ENCODE measurements at regions not wholly inside any gene's neighbourhood (a gene's known extent, or its start where the extent isn't known, plus 50 kb on each side); places are given as distances from the start of the nearest gene placed in this dataset.

DNA sequence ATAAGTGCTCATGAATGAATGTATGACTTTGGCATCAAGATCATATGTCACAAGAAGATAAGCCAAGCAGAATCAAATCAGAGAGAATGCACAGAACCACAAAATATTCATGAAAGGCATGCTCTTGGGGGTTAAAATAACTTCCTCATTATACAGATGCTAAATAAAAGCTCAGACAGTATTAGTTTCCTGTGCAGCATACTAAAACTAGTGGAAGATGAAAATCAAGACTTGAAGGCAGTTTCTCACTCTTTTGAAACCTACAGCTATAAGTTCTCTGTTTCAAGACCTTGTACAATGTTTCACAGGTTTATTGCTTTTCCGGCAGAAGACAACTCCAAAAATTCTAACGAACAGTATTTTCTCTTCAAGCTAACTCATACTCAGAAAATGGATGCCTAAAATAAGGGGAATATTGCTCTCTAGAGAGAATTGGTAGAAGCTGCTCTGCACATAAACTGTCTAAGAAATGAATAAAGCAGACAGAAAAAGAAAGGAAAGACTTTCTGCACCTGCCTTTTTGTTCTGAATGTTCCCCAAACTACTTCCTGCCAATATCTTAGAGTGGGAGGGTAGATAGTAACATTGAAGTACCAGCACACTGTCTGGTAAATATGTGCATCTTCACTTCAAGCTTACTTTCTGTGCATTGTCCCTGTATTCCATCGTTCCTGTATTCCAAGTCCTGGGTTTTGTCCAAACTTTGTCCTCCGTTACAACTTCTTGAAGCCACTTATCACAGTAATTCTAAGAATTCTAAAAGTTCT, 639.4 kb upstream of the FAT3 start:
- no peak overlapping the region for H3K27ac ChIP-seq (ENCODE audit: insufficient read depth in 1 of 2, low read depth in 1 of 2, low read length in 2 of 2, poor library complexity in 1 of 2, severe bottlenecking in 2 of 2)
- ChIA-PET CTCF (no interaction called here), POLR2A (interaction anchor here (0.6 kb wide), 1 partner anchor 261 kb away, joined by 5 read pairs; no protein-coding TSS in a partner anchor)
- 88% methylated on average over 2 of the region's 4 CpGs for WGBS (ENCODE audit: insufficient coverage)
- no peaks in the 10 kb centered on the region for H3K27me3 ChIP-seq (replicated peaks in 2 of 5; ENCODE audit: control insufficient read depth in 4 of 5, insufficient read depth in 5 of 5, low read length in 4 of 5)
- no peak for DNase-seq
- no peak overlapping the region for H3K4me3 ChIP-seq (ENCODE audit: control insufficient read depth in 1 of 7, extremely low read depth in 1 of 7, insufficient read depth in 4 of 7, low read depth in 2 of 7, low read length in 6 of 7)
- peaks cover 0 to 1% (median 0%) of the 10 kb centered on the region in 5 experiments for H3K9me3 ChIP-seq (ENCODE audit: control extremely low read depth in 1 of 5, control insufficient read depth in 4 of 5, insufficient read depth in 2 of 5, low read depth in 1 of 5, low read length in 4 of 5)
- H3K4me1 ChIP-seq (ENCODE audit: control extremely low read depth in 1 of 4, control insufficient read depth in 4 of 4, insufficient read depth in 4 of 4, low read length in 3 of 4): no peaks in the 10 kb centered on the region
- no peaks in the 10 kb centered on the region for H3K36me3 ChIP-seq (ENCODE audit: control insufficient read depth in 4 of 4, insufficient read depth in 4 of 4, low read length in 3 of 4)

DNA sequence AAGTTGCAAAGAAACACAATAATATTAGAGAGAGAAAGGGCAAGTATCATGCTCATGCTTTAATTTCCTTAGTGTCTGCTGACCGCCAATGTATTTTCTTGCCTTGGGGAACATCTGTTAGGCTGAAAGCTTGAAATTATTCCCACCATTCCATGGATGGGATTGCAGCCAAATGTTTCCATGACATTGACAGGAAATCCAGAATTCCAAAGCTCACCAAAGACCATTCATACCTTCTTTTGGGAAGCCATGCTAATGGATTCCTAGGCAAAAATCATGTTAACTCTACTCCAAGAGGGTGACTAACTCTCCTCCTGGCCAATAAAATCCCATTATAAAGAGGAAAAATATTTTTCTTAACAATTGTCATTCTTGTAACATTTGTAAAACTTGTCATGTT, 661.4 kb upstream of the FAT3 start:
- ChIA-PET POLR2A (no interaction called here), CTCF (no interaction called here)
- no peaks in the 10 kb centered on the region for H3K4me1 ChIP-seq (ENCODE audit: control extremely low read depth in 1 of 4, control insufficient read depth in 4 of 4, insufficient read depth in 4 of 4, low read length in 3 of 4)

DNA sequence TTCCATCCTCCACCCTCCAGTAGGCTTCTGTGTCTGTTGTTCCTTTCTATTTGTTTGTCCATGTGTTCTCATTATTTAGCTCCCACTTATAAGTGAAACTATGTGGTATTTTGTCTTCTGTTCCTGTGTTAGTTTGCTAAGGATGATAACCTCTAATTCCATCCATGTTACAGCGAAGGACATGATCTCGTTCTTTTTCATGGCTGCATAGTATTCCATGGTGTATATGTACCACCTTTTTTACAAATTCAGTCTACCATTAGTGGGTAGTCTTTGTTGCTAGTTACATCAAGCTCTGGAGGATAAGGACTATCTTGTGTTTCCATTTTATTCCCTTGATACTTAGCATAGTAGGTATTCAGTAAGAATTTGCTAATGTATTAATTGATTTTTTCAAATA, 664.2 kb upstream of the FAT3 start:
- POLR2A ChIA-PET: no interaction called here
- Histone ChIP-seq H3K27me3 (replicated peaks in 2 of 5; ENCODE audit: control insufficient read depth in 4 of 5, insufficient read depth in 5 of 5, low read length in 4 of 5) (no peaks in the 10 kb centered on the region), H3K4me1 (ENCODE audit: control extremely low read depth in 1 of 4, control insufficient read depth in 4 of 4, insufficient read depth in 4 of 4, low read length in 3 of 4) (no peaks in the 10 kb centered on the region), H3K36me3 (ENCODE audit: control insufficient read depth in 4 of 4, insufficient read depth in 4 of 4, low read length in 3 of 4) (no peaks in the 10 kb centered on the region), H3K4me3 (ENCODE audit: control insufficient read depth in 1 of 7, extremely low read depth in 1 of 7, insufficient read depth in 4 of 7, low read depth in 2 of 7, low read length in 6 of 7) (no peak overlapping the region), H3K9me3 (ENCODE audit: control extremely low read depth in 1 of 5, control insufficient read depth in 4 of 5, insufficient read depth in 2 of 5, low read depth in 1 of 5, low read length in 4 of 5) (no peaks in the 10 kb centered on the region), H3K27ac (ENCODE audit: insufficient read depth in 1 of 2, low read depth in 1 of 2, low read length in 2 of 2, poor library complexity in 1 of 2, severe bottlenecking in 2 of 2) (no peak overlapping the region)
- no peak for DNase-seq
- no CpG with 5 or more reads among the region's 2 CpGs for WGBS (ENCODE audit: insufficient coverage)
- CTCF ChIA-PET: interaction anchor here (0.7 kb wide), 1 partner anchor 15 kb away, joined by 3 read pairs; no protein-coding TSS in a partner anchor

More for the DNA sequence above, 661.4 kb upstream of the FAT3 start:
- DNase-seq: no peak
- Histone ChIP-seq H3K4me3 (ENCODE audit: control insufficient read depth in 1 of 7, extremely low read depth in 1 of 7, insufficient read depth in 4 of 7, low read depth in 2 of 7, low read length in 6 of 7) (no peak overlapping the region), H3K27me3 (replicated peaks in 2 of 5; ENCODE audit: control insufficient read depth in 4 of 5, insufficient read depth in 5 of 5, low read length in 4 of 5) (no peaks in the 10 kb centered on the region), H3K27ac (ENCODE audit: insufficient read depth in 1 of 2, low read depth in 1 of 2, low read length in 2 of 2, poor library complexity in 1 of 2, severe bottlenecking in 2 of 2) (no peak overlapping the region), H3K36me3 (ENCODE audit: control insufficient read depth in 4 of 4, insufficient read depth in 4 of 4, low read length in 3 of 4) (no peaks in the 10 kb centered on the region), H3K9me3 (ENCODE audit: control extremely low read depth in 1 of 5, control insufficient read depth in 4 of 5, insufficient read depth in 2 of 5, low read depth in 1 of 5, low read length in 4 of 5) (no peaks in the 10 kb centered on the region)
- WGBS (ENCODE audit: insufficient coverage): no CpG with 5 or more reads among the region's 1 CpG

DNA sequence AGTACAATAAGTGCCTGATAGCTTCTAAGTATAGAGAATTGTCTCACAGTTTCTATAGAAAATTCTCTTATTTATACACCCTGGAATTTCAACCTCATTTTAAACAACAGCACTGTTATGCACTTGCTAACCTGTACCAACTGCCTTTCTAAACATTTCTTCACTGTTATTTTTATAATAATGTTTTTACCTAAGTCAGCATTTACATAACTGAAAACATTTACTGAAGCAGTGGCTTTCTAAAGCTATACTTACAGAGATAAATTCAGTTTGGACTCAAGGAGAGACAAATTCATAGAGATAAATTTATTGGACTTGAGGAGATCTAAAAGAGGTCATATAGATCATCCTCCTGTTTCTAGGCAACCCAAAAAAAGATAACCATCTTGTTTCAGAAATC, 686.6 kb upstream of the FAT3 start:
- H3K4me1 ChIP-seq (ENCODE audit: control extremely low read depth in 1 of 4, control insufficient read depth in 4 of 4, insufficient read depth in 4 of 4, low read length in 3 of 4): no peaks in the 10 kb centered on the region
- no peaks in the 10 kb centered on the region for H3K36me3 ChIP-seq (ENCODE audit: control insufficient read depth in 4 of 4, insufficient read depth in 4 of 4, low read length in 3 of 4)
- peaks cover 0 to 2% (median 0%) of the 10 kb centered on the region in 5 experiments for H3K9me3 ChIP-seq (ENCODE audit: control extremely low read depth in 1 of 5, control insufficient read depth in 4 of 5, insufficient read depth in 2 of 5, low read depth in 1 of 5, low read length in 4 of 5)
- H3K27me3 ChIP-seq (replicated peaks in 2 of 5; ENCODE audit: control insufficient read depth in 4 of 5, insufficient read depth in 5 of 5, low read length in 4 of 5): no peaks in the 10 kb centered on the region
- H3K4me3 ChIP-seq (ENCODE audit: control insufficient read depth in 1 of 7, extremely low read depth in 1 of 7, insufficient read depth in 4 of 7, low read depth in 2 of 7, low read length in 6 of 7): no peak overlapping the region
- CTCF ChIA-PET: no interaction called here
- H3K27ac ChIP-seq (ENCODE audit: insufficient read depth in 1 of 2, low read depth in 1 of 2, low read length in 2 of 2, poor library complexity in 1 of 2, severe bottlenecking in 2 of 2): no peak overlapping the region
- no peak for DNase-seq
- POLR2A ChIA-PET: no interaction called here

DNA sequence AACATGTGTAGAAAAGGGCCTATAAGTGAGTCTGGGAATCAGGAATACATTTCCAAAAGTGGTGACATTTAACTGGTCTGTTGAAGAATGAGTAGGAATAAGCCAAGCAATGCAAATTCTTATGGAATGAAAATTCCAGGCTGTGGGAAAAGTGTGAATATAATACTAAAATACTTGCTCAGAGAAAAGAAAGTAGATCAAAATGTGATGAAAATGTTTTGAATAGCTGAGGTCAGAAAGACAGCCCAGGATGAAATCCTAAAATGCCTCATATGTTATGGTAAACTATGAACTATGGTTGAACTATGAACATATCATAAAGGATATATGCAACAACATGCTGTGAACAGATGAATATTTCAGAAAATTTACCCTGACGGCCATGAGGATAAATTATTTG, 688.3 kb upstream of the FAT3 start:
- DNase-seq: no peak
- Histone ChIP-seq H3K36me3 (ENCODE audit: control insufficient read depth in 4 of 4, insufficient read depth in 4 of 4, low read length in 3 of 4) (no peaks in the 10 kb centered on the region), H3K27me3 (replicated peaks in 2 of 5; ENCODE audit: control insufficient read depth in 4 of 5, insufficient read depth in 5 of 5, low read length in 4 of 5) (no peaks in the 10 kb centered on the region), H3K4me1 (ENCODE audit: control extremely low read depth in 1 of 4, control insufficient read depth in 4 of 4, insufficient read depth in 4 of 4, low read length in 3 of 4) (no peaks in the 10 kb centered on the region), H3K4me3 (ENCODE audit: control insufficient read depth in 1 of 7, extremely low read depth in 1 of 7, insufficient read depth in 4 of 7, low read depth in 2 of 7, low read length in 6 of 7) (no peak overlapping the region), H3K27ac (ENCODE audit: insufficient read depth in 1 of 2, low read depth in 1 of 2, low read length in 2 of 2, poor library complexity in 1 of 2, severe bottlenecking in 2 of 2) (no peak overlapping the region), H3K9me3 (ENCODE audit: control extremely low read depth in 1 of 5, control insufficient read depth in 4 of 5, insufficient read depth in 2 of 5, low read depth in 1 of 5, low read length in 4 of 5) (peaks cover 0 to 2% (median 0%) of the 10 kb centered on the region in 5 experiments)
- ChIA-PET POLR2A (no interaction called here), CTCF (no interaction called here)
- 88% methylated on average over 1 of the region's 1 CpG for WGBS (ENCODE audit: insufficient coverage)

DNA sequence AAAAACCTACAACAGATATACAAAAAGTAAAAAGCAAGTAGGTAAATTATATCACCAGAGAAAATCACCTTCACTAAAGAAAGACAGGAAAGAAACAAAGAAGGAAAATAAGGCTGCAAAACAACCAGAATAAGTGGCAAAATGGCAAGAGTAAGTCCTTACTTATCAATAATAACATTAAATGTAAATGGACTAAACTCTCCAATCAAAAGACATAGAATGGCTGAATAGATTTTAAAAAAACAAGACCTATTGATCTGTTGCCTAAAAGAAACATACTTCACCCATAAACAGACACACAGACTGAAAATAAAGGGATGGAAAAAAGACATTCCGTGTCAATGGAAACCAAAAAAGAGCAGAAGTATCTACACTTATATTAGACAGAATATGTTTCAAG, 695.7 kb upstream of the FAT3 start:
- no peak for DNase-seq
- H3K27me3 ChIP-seq (replicated peaks in 2 of 5; ENCODE audit: control insufficient read depth in 4 of 5, insufficient read depth in 5 of 5, low read length in 4 of 5): no peaks in the 10 kb centered on the region
- CTCF ChIA-PET: no interaction called here
- H3K9me3 ChIP-seq (ENCODE audit: control extremely low read depth in 1 of 5, control insufficient read depth in 4 of 5, insufficient read depth in 2 of 5, low read depth in 1 of 5, low read length in 4 of 5): no peaks in the 10 kb centered on the region
- POLR2A ChIA-PET: no interaction called here
- no peaks in the 10 kb centered on the region for H3K36me3 ChIP-seq (ENCODE audit: control insufficient read depth in 4 of 4, insufficient read depth in 4 of 4, low read length in 3 of 4)
- no peaks in the 10 kb centered on the region for H3K4me1 ChIP-seq (ENCODE audit: control extremely low read depth in 1 of 4, control insufficient read depth in 4 of 4, insufficient read depth in 4 of 4, low read length in 3 of 4)
- H3K4me3 ChIP-seq (ENCODE audit: control insufficient read depth in 1 of 7, extremely low read depth in 1 of 7, insufficient read depth in 4 of 7, low read depth in 2 of 7, low read length in 6 of 7): no peak overlapping the region
- no CpG with 5 or more reads among the region's 1 CpG for WGBS (ENCODE audit: insufficient coverage)
- no peak overlapping the region for H3K27ac ChIP-seq (ENCODE audit: insufficient read depth in 1 of 2, low read depth in 1 of 2, low read length in 2 of 2, poor library complexity in 1 of 2, severe bottlenecking in 2 of 2)

DNA sequence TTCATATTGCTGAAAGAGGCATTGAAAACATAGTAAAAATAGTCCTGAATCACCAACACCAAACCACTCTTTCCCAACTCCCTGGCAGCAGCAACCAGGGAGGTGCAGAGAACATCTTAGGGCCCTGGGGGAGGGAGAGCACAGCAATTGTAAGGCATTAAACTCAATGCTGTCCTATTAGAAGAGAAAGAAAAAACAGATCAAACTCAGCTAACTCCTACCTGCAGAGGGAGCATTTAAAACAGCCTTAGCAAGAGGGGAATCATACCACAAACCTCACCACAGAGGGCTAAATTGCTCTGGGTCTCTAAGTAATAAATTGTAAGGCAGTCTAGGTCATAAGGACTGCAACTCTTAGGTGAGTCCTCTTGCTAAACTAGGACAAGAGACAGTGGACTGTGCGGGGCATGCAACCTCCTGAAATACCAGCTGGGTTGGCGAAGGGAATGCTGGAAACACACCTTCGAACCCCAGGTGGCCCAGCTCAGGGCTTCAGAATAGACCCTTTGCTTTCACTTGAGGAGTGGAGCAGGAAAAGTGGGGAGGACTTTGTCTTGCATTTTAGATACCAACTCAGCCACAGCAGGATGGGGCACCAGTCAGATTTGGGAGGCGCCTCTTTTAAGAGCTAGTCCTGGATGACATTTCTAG, 697.1 kb upstream of the FAT3 start:
- ChIA-PET CTCF (no interaction called here), POLR2A (no interaction called here)
- H3K36me3 ChIP-seq (ENCODE audit: control insufficient read depth in 4 of 4, insufficient read depth in 4 of 4, low read length in 3 of 4): no peaks in the 10 kb centered on the region
- DNase-seq: no peak
- H3K9me3 ChIP-seq (ENCODE audit: control extremely low read depth in 1 of 5, control insufficient read depth in 4 of 5, insufficient read depth in 2 of 5, low read depth in 1 of 5, low read length in 4 of 5): no peaks in the 10 kb centered on the region
- H3K4me3 ChIP-seq (ENCODE audit: control insufficient read depth in 1 of 7, extremely low read depth in 1 of 7, insufficient read depth in 4 of 7, low read depth in 2 of 7, low read length in 6 of 7): no peak overlapping the region
- no peaks in the 10 kb centered on the region for H3K4me1 ChIP-seq (ENCODE audit: control extremely low read depth in 1 of 4, control insufficient read depth in 4 of 4, insufficient read depth in 4 of 4, low read length in 3 of 4)
- 88% methylated on average over 3 of the region's 4 CpGs for WGBS (ENCODE audit: insufficient coverage)
- no peaks in the 10 kb centered on the region for H3K27me3 ChIP-seq (replicated peaks in 2 of 5; ENCODE audit: control insufficient read depth in 4 of 5, insufficient read depth in 5 of 5, low read length in 4 of 5)
- H3K27ac ChIP-seq (ENCODE audit: insufficient read depth in 1 of 2, low read depth in 1 of 2, low read length in 2 of 2, poor library complexity in 1 of 2, severe bottlenecking in 2 of 2): no peak overlapping the region
